ENCODE measurements at regions not wholly inside any gene's neighbourhood (a gene's known extent, or its start where the extent isn't known, plus 50 kb on each side); places are given as distances from the start of the nearest gene placed in this dataset.
A peak's percentile ranks its signal among the peaks of the same experiment; 100 is the strongest.

- Histone ChIP-seq H3K4me3 (no peak overlapping the region), H3K27me3 (replicated peaks) (no peaks in the 10 kb centered on the region), H3K9me3 (replicated peaks) (no peaks in the 10 kb centered on the region), H3K27ac (no peak overlapping the region), H3K4me1 (replicated peaks) (peaks cover 14% of the 10 kb centered on the region), H3K36me3 (no peaks in the 10 kb centered on the region)
- no peak for DNase-seq (ENCODE audit: low read depth in 1 of 2, low spot score in 2 of 2)
Measured at GRCh38 chr11:47908198-47908597, 60.0 kb upstream of the NUP160 start.

- Histone ChIP-seq H3K36me3 (no peaks in the 10 kb centered on the region), H3K27ac (no peak overlapping the region), H3K4me1 (replicated peaks) (peaks cover 14% of the 10 kb centered on the region), H3K9me3 (replicated peaks) (no peaks in the 10 kb centered on the region), H3K27me3 (replicated peaks) (no peaks in the 10 kb centered on the region), H3K4me3 (no peak overlapping the region)
- DNase-seq (ENCODE audit: low read depth in 1 of 2, low spot score in 2 of 2): no peak
Measured at GRCh38 chr11:47907499-47907898, 59.3 kb upstream of the NUP160 start.

GRCh38 chr11:47906066-47906465, 57.9 kb upstream of the NUP160 start:
- Histone ChIP-seq H3K27me3 (replicated peaks) (no peaks in the 10 kb centered on the region), H3K27ac (peak overlapping the region; percentile 57), H3K4me3 (no peak overlapping the region), H3K4me1 (replicated peaks) (peaks cover 14% of the 10 kb centered on the region), H3K9me3 (replicated peaks) (no peaks in the 10 kb centered on the region), H3K36me3 (no peaks in the 10 kb centered on the region)
- no peak for DNase-seq (ENCODE audit: low read depth in 1 of 2, low spot score in 2 of 2)

- Histone ChIP-seq H3K36me3 (no peaks in the 10 kb centered on the region), H3K27me3 (replicated peaks) (no peaks in the 10 kb centered on the region), H3K4me3 (no peak overlapping the region), H3K9me3 (replicated peaks) (no peaks in the 10 kb centered on the region), H3K27ac (peak overlapping the region; percentile 57), H3K4me1 (replicated peaks) (peaks cover 14% of the 10 kb centered on the region)
- DNase-seq (ENCODE audit: low read depth in 1 of 2, low spot score in 2 of 2): no peak
Measured at GRCh38 chr11:47905358-47906059, 57.4 kb upstream of the NUP160 start.

GRCh38 chr11:47904808-47905207, 56.7 kb upstream of the NUP160 start:
- H3K27me3 ChIP-seq (replicated peaks): no peaks in the 10 kb centered on the region
- no peak overlapping the region for H3K4me3 ChIP-seq
- H3K9me3 ChIP-seq (replicated peaks): no peaks in the 10 kb centered on the region
- H3K27ac ChIP-seq: no peak overlapping the region
- H3K36me3 ChIP-seq: no peaks in the 10 kb centered on the region
- H3K4me1 ChIP-seq (replicated peaks): peaks cover 14% of the 10 kb centered on the region
- no peak for DNase-seq (ENCODE audit: low read depth in 1 of 2, low spot score in 2 of 2)

- Histone ChIP-seq H3K27me3 (replicated peaks) (no peaks in the 10 kb centered on the region), H3K27ac (no peak overlapping the region), H3K36me3 (no peaks in the 10 kb centered on the region), H3K4me3 (no peak overlapping the region), H3K4me1 (replicated peaks) (peaks cover 14% of the 10 kb centered on the region), H3K9me3 (replicated peaks) (no peaks in the 10 kb centered on the region)
- no peak for DNase-seq (ENCODE audit: low read depth in 1 of 2, low spot score in 2 of 2)
Measured at GRCh38 chr11:47904048-47904447, 55.9 kb upstream of the NUP160 start.

GRCh38 chr11:47899801-47900200, 51.7 kb upstream of the NUP160 start:
- Histone ChIP-seq H3K27ac (no peak overlapping the region), H3K27me3 (replicated peaks) (no peaks in the 10 kb centered on the region), H3K36me3 (no peaks in the 10 kb centered on the region), H3K4me3 (no peak overlapping the region), H3K4me1 (replicated peaks) (no peaks in the 10 kb centered on the region), H3K9me3 (replicated peaks) (no peaks in the 10 kb centered on the region)
- DNase-seq (ENCODE audit: low read depth in 1 of 2, low spot score in 2 of 2): no peak

Measured in SJSA1 (cell line).